ENCODE measurements at regions not wholly inside any gene's neighbourhood (a gene's known extent, or its start where the extent isn't known, plus 50 kb on each side); places are given as distances from the start of the nearest gene placed in this dataset.

- BruUV-seq (replicated peaks): no TSS peak
- no peaks in the 10 kb centered on the region for H3K27me3 ChIP-seq (ENCODE audit: control insufficient read depth, insufficient read depth, low read length)
- no peak overlapping the region for H3K27ac ChIP-seq (ENCODE audit: low read length)
- ATAC-seq (no peak), DNase-seq (ENCODE audit: low read depth, low spot score) (no peak)
- no peaks in the 10 kb centered on the region for H3K9me3 ChIP-seq (ENCODE audit: control insufficient read depth, insufficient read depth, low read depth, low read length)
- no peak overlapping the region for H3K4me3 ChIP-seq (ENCODE audit: low read depth in 2 of 2, low read length in 2 of 2)
- no peak for TF ChIP-seq CTCF (IDR thresholded peaks at IDR 0.05)
- TF ChIP-seq REST (IDR thresholded peaks at IDR 0.05; ENCODE audit: insufficient read depth in 1 of 2, low read depth in 2 of 2, low read length in 1 of 2): no peak
- TF ChIP-seq POLR2AphosphoS5 (IDR thresholded peaks at IDR 0.05; ENCODE audit: low read depth, low read length): no peak
- TF ChIP-seq SIN3A (IDR thresholded peaks at IDR 0.05; ENCODE audit: borderline replicate concordance, insufficient read depth, low read depth, low read length): no peak
- no peak for TF ChIP-seq TCF7L2 (IDR thresholded peaks at IDR 0.05; ENCODE audit: low read depth, low read length)
- no peaks in the 10 kb centered on the region for H3K36me3 ChIP-seq (ENCODE audit: control insufficient read depth, insufficient read depth, low read length)
- POLR2A ChIA-PET: no interaction called here
- CTCF ChIA-PET: no interaction called here
- intact Hi-C loops (cut with micrococcal nuclease; ENCODE audit: unreplicated experiment): no loop called here
- no peaks in the 10 kb centered on the region for H3K4me1 ChIP-seq (ENCODE audit: control insufficient read depth, insufficient read depth, low read length)
- in situ Hi-C loops (cut with HindIII; ENCODE audit: low pct_unique_long_range_greater_than_20kb, low sequenced_read_pairs): no loop called here
Observed at GRCh38 chr9:13414349-13414748, 134.9 kb upstream of the MPDZ start.

DNA sequence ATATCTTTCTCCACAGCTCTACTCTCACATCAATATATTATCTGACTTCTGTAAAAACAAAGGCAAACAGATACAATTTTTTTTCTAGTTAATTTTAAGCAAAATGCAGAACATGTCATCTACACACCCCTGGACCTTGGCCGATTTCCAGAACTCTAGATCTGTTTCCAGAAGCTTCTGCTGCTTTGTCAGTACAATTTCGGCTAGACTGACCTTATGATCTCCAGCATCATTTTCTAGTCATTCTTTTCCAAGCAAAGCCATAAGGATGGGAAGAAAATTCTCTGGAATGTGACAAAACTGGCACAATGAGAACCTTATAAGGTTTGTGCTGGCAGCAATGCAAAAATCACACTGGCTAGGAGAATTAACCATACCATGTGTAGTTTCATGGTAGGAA lies 132.8 kb upstream of the MPDZ start:
- POLR2A ChIA-PET: no interaction called here

More for the DNA sequence above, 132.8 kb upstream of the MPDZ start:
- Histone ChIP-seq H3K27ac (ENCODE audit: low read length) (no peak overlapping the region), H3K27me3 (ENCODE audit: control insufficient read depth, insufficient read depth, low read length) (no peaks in the 10 kb centered on the region), H3K4me3 (ENCODE audit: low read depth in 2 of 2, low read length in 2 of 2) (no peak overlapping the region), H3K9me3 (ENCODE audit: control insufficient read depth, insufficient read depth, low read depth, low read length) (no peaks in the 10 kb centered on the region), H3K4me1 (ENCODE audit: control insufficient read depth, insufficient read depth, low read length) (no peaks in the 10 kb centered on the region), H3K36me3 (ENCODE audit: control insufficient read depth, insufficient read depth, low read length) (no peaks in the 10 kb centered on the region)
- in situ Hi-C loops (cut with HindIII; ENCODE audit: low pct_unique_long_range_greater_than_20kb, low sequenced_read_pairs) (no loop called here), intact Hi-C loops (cut with micrococcal nuclease; ENCODE audit: unreplicated experiment) (no loop called here)
- DNase-seq (ENCODE audit: low read depth, low spot score) (no peak), ATAC-seq (no peak)
- CTCF ChIA-PET: no interaction called here
- TF ChIP-seq REST (IDR thresholded peaks at IDR 0.05; ENCODE audit: insufficient read depth in 1 of 2, low read depth in 2 of 2, low read length in 1 of 2) (no peak), TCF7L2 (IDR thresholded peaks at IDR 0.05; ENCODE audit: low read depth, low read length) (no peak), POLR2AphosphoS5 (IDR thresholded peaks at IDR 0.05; ENCODE audit: low read depth, low read length) (no peak), CTCF (IDR thresholded peaks at IDR 0.05) (no peak), SIN3A (IDR thresholded peaks at IDR 0.05; ENCODE audit: borderline replicate concordance, insufficient read depth, low read depth, low read length) (no peak)
- BruUV-seq (replicated peaks): no TSS peak
